Prostate gland (tissue), 2 donors: ENCODE measurements at regions not wholly inside any gene's neighbourhood (a gene's known extent, or its start where the extent isn't known, plus 50 kb on each side); places are given as distances from the start of the nearest gene placed in this dataset.

Experiments used
- DNase-seq: peaks from one replicate; pipeline ENCODE4 v3.0.0-alpha.2; 2019; ENCODE audit warnings: low spot score
- H3K27ac ChIP-seq, 2 donors: fragments of 200-600 bp; sonication (generic); 2 replicates each; pipeline ENCODE4 v1.5.1; 2017 to 2019
- H3K27me3 ChIP-seq: fragments of 200-600 bp; sonication (generic); replicated peaks from 2 replicates; pipeline ENCODE4 v1.5.1; 2019; ENCODE audit not compliant: insufficient read depth
- H3K36me3 ChIP-seq, 2 donors: fragments of 200-600 bp; sonication (generic); 1 replicate in 1 of 2; 2 replicates in 1 of 2; pipeline versions ENCODE4 v1.5.1 to v1.8.1; 2017 to 2019
- H3K4me1 ChIP-seq: fragments of 200-600 bp; sonication (generic); replicated peaks from 2 replicates; pipeline ENCODE4 v1.5.1; 2019
- H3K4me3 ChIP-seq, 2 donors: fragments of 200-600 bp; sonication (generic); 2 replicates each; pipeline ENCODE4 v1.5.1; 2017 to 2019
- H3K9me3 ChIP-seq: fragments of 200-600 bp; sonication (generic); 2 replicates; pipeline ENCODE4 v1.5.1; 2017
- CTCF ChIP-seq, 4 experiments: fragments of 200-600 bp in 2 of 4; fragments of 450-650 bp in 2 of 4; sonication (generic) in 2 of 4; IDR thresholded peaks; 1 replicate in 3 of 4; 2 replicates in 1 of 4; pipeline ENCODE4 v1.5.1; 2016 to 2019; ENCODE audit warnings: antibody characterized with exemption in 4 of 4, mild to moderate bottlenecking in 2 of 4, moderate library complexity in 2 of 4
- POLR2A ChIP-seq: fragments of 450-650 bp; IDR thresholded peaks from one replicate; pipeline ENCODE4 v1.6.1; 2016; ENCODE audit warnings: antibody characterized with exemption, mild to moderate bottlenecking
- POLR2AphosphoS5 ChIP-seq: sonication (generic); formaldehyde crosslinking; IDR thresholded peaks from one replicate; pipeline ENCODE4 v1.6.1; 2017; ENCODE audit warnings: antibody characterized with exemption
- whole genome bisulfite sequencing: methylation state at CpG from one replicate; pipeline ENCODE4 v1.1.5; 2018; 5-methylcytosine and 5-hydroxymethylcytosine counted together
- intact Hi-C: fragments of 100-400 bp; cut with DNase I; formaldehyde crosslinking; loops from one replicate; pipeline ENCODE4 v1.14.2; 2022

GRCh38 chrX:82196866-82197265 is 995.0 kb downstream of the SH3BGRL start:
- Histone ChIP-seq H3K9me3 (no peaks in the 10 kb centered on the region), H3K27ac (no peak overlapping the region), H3K4me3 (no peak overlapping the region), H3K27me3 (no peaks in the 10 kb centered on the region), H3K36me3 (no peaks in the 10 kb centered on the region), H3K4me1 (no peaks in the 10 kb centered on the region)
- TF ChIP-seq CTCF (IDR thresholded peaks at IDR 0.05) (no peak), POLR2A (no peak), POLR2AphosphoS5 (no peak)
- WGBS: 100% methylated on average over 1 of the region's 1 CpG
- intact Hi-C loops: no loop called here
- DNase-seq: no peak

- intact Hi-C loops: no loop called here
- Histone ChIP-seq H3K27ac (no peak overlapping the region), H3K4me1 (no peaks in the 10 kb centered on the region), H3K4me3 (no peak overlapping the region), H3K9me3 (no peaks in the 10 kb centered on the region), H3K36me3 (no peaks in the 10 kb centered on the region), H3K27me3 (no peaks in the 10 kb centered on the region)
- DNase-seq: no peak
- no peak for TF ChIP-seq POLR2AphosphoS5
- TF ChIP-seq POLR2A: no peak
- no peak for TF ChIP-seq CTCF (IDR thresholded peaks at IDR 0.05)
- WGBS: 35% methylated on average over 3 of the region's 3 CpGs
These were observed 1007.1 kb downstream of the SH3BGRL start for GRCh38 chrX:82208975-82209374.

GRCh38 chrX:82218361-82218760 is 1016.5 kb downstream of the SH3BGRL start:
- no peaks in the 10 kb centered on the region for H3K4me1 ChIP-seq

GRCh38 chrX:82219129-82219528 is 1017.2 kb downstream of the SH3BGRL start:
- no peaks in the 10 kb centered on the region for H3K36me3 ChIP-seq
- intact Hi-C loops: no loop called here
- H3K4me1 ChIP-seq: no peaks in the 10 kb centered on the region
- TF ChIP-seq POLR2AphosphoS5 (no peak), POLR2A (no peak), CTCF (IDR thresholded peaks at IDR 0.05) (no peak)
- no peaks in the 10 kb centered on the region for H3K9me3 ChIP-seq
- DNase-seq: no peak
- H3K27me3 ChIP-seq: no peaks in the 10 kb centered on the region
- H3K4me3 ChIP-seq: no peak overlapping the region
- H3K27ac ChIP-seq: no peak overlapping the region

More at GRCh38 chrX:82218361-82218760, 1016.5 kb downstream of the SH3BGRL start:
- H3K27ac ChIP-seq: no peak overlapping the region
- no peaks in the 10 kb centered on the region for H3K9me3 ChIP-seq
- peak; percentile 4 for DNase-seq
- no peaks in the 10 kb centered on the region for H3K36me3 ChIP-seq
- no peaks in the 10 kb centered on the region for H3K27me3 ChIP-seq
- intact Hi-C loops: no loop called here
- TF ChIP-seq CTCF (IDR thresholded peaks at IDR 0.05) (peak in 2 of 4 experiments; percentile 40 to 42), POLR2AphosphoS5 (no peak)
- 26% methylated on average over 2 of the region's 2 CpGs for WGBS
- H3K4me3 ChIP-seq: no peak overlapping the region

- H3K4me3 ChIP-seq: no peak overlapping the region
- H3K36me3 ChIP-seq: no peaks in the 10 kb centered on the region
- intact Hi-C loops: no loop called here
- H3K4me1 ChIP-seq: no peaks in the 10 kb centered on the region
- DNase-seq: no peak
- no peaks in the 10 kb centered on the region for H3K9me3 ChIP-seq
- no peak overlapping the region for H3K27ac ChIP-seq
- H3K27me3 ChIP-seq: no peaks in the 10 kb centered on the region
- TF ChIP-seq POLR2A: no peak
- TF ChIP-seq CTCF (IDR thresholded peaks at IDR 0.05): no peak
- no peak for TF ChIP-seq POLR2AphosphoS5
These were observed 1023.1 kb downstream of the SH3BGRL start for GRCh38 chrX:82224961-82225360.
